Activated CD8-positive, alpha-beta memory T cell treated with anti-CD3 and anti-CD28 coated beads for 4 hours (primary cell): ENCODE measurements at regions not wholly inside any gene's neighbourhood (a gene's known extent, or its start where the extent isn't known, plus 50 kb on each side); places are given as distances from the start of the nearest gene placed in this dataset.
"Not testable (repeated sequence)": the region's sequence is repeated elsewhere in the genome, so short reads cannot be mapped to it uniquely, and the experiment has no call there.

Experiments used
- DNase-seq, 2 donors: peaks; one replicate each; pipeline ENCODE4 v3.0.0-alpha.2; 2020; ENCODE audit warnings: low read depth in 2 of 2

DNA sequence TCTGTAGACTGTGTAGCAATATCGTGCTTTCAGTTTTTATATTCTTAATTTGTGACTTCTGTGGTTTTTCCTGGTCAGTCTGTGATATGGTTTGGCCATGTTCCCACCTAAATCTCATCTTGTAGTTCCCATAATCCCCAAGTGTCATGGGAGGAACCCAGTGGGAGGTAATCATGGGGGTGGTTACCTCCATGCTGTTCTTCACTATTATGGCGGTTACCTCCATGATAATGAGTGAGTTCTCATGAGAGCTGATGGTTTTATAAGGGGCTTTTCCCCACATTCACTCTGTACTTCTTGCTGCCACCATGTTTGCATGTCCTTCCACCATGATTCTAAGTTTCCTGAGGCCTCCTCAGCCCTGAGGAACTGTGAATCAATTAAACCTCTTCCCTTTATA, 169.8 kb downstream of the LEPR start:
- no peak for DNase-seq

DNA sequence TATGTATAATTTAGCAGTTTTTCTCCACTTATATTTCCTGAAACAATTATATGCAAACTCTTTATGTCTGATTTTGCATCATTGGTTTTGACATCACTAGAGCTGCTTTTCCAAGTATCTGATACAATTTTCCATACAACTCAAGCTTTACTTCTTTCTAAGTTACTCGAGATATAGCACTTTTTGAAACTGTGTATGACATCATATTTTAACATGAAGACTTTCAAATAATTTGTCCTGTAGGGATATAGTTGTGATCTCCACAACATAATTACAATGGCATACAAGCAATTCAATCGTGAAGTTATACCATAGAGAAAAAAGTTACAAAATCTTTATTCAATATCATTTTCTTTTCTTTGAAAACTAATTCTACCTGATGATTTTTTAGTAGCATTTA, 173.0 kb downstream of the LEPR start:
- DNase-seq = no peak

DNA sequence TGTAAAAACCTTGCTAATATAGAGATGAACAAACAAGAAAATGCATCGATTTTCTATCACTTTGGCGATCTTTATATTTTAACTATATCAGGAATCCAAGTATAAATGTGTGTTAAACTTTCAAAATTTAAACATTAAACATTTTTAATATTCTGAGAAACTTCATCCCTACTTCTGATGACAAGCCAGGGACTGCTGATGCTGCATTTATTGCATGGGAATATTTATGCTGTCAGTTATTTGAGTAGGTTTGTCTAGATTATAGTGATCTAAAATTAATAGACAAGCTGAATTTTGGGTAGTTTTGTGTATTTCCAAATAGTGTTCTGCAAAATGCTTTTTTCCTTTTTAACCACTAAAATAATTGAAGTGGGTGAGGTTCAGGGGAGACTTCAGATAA, 175.3 kb downstream of the LEPR start:
- DNase-seq = no peak

DNA sequence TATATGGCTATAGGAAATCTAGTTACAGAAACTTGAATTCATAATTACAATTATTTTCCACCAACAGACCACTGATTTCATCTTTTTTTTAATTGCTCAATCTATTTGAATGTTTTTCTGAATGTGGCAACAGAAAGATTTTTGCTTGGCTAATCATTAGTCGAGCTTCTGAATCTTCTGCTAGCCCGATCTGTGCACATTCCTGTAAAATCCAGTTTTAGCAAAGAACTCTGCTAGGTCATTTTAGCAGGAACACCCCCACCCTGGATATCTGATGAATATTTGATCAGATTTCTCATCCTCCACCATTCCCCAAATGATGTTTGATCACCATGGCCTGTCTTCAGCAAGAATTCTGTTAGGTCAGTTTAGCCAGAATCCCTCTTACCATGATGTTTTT, 176.3 kb downstream of the LEPR start:
- no peak for DNase-seq

DNA sequence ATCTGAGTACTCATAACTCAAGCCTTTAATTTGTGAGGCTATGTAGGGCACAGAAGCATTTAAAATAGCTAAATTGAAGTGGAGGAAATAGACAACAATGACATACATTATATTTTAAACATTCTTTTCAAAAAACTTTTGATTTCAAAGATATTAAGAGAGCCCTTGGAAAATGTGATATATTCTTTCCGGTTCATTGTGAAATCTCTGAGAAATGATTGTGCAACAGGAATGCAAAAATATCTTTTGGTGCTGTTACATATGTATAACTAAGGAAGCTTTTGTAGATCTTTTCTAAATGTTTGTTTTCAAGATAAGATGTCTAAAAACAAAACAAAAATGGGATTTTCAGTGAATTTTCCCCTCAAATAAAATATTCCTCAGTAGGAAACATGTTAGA, 185.2 kb downstream of the LEPR start:
- DNase-seq = no peak

DNA sequence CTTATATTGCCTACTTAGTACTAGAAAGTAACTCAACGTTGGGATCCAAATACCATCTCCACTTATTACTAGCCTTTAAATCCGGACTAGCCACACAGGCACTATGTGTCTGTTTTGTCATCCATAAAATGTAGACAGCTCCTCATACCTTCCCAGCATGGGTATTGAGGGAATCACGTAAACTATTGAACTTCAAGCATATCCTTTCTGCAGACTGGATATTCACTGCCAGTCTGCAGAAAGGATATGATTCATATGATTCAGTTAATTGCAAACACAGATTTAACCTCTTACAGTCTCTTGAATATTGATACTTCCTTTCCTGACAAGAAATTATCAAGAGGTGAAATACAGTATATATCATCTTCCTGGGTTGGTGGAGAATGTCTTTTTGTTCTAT, 186.0 kb downstream of the LEPR start:
- no peak for DNase-seq

DNA sequence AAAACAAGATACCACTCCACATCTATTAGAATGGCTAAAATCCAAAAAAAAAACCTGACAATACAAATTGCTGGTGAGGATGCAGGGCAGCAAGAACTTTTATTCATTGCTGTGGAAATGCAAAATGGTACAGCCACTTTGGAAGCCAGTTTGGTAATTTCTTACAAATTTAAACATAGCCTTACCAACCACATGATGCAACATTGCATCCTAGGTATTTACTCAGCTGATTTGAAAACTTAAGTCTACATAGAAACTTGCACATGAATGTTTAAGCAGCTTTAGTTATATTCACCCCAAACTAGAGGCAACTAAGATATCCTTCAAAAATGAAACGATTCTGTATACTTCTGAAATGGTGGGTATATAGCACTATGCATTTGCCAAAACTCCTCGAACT, 178.8 kb upstream of the PDE4B start:
- DNase-seq = no peak

DNA sequence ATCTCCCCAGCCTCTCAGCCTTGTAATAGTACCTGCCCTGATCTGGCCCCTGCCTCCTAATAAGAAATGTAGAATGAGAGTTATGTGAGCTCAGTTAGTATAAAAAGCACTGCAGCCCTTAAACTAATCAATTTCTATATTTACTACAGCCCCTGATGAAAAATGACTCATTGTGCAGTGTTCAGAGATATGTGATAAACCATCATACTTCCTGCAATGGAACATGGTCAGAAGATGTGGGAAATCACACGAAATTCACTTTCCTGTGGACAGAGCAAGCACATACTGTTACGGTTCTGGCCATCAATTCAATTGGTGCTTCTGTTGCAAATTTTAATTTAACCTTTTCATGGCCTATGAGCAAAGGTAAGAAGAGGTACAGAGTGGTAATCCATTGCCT, 176.8 kb upstream of the PDE4B start:
- DNase-seq = no peak

DNA sequence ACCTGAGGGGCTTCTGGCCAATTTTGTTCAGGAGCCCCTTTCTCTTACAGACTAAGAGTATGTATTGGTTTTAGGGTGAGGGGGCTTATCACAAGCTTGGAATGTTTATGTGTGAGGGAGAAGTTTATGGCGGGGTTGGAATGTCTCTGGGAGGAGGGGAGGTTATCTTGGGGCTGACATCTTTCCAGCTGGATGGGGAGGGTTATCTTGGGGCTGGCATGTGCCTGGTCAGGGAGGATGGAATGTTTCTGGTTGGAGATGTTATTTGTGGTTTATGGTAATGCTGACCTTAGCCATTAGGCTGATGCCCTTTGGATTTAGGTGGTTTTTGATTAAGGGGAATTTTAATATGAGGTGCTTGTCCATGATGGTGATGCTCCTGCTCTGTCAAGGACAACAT, 171.0 kb upstream of the PDE4B start:
- not testable (repeated sequence) for DNase-seq

DNA sequence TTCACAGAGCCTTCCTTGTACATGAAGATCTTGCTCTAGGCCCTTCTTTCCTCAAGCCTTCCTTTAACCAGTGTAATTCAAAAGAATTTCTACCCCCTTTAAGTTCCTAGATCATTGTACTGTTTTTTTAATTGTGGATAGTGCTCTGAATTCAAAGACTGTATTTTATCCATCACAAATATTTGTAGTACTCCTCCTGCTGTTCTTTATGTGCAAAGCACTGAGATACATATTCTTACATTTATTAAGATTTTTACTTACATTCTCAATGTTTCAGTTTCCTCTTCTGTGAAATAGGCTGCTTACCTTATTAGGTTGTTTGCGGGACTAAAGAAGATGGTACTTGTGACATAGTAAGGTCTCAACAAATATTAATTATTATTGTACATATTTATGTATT, 168.8 kb upstream of the PDE4B start:
- DNase-seq = no peak

DNA sequence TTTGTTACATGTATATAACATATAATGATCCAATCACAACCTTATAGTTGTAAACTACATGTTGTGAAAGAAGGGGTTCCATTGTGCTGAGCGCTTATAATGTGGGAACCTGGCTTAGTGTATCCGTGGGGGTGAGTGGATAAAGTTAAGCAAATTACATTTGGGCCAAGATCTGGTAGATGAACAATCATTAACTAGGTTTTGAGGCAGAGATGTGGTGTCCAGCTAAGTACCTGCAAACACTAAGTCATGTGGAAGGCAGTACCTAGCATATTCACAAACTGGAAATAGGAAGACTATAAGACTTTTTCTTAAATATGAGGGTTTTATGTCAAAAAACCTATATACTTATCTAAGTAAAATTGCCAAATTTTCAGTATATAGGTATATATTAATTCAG, 167.2 kb upstream of the PDE4B start:
- no peak for DNase-seq

DNA sequence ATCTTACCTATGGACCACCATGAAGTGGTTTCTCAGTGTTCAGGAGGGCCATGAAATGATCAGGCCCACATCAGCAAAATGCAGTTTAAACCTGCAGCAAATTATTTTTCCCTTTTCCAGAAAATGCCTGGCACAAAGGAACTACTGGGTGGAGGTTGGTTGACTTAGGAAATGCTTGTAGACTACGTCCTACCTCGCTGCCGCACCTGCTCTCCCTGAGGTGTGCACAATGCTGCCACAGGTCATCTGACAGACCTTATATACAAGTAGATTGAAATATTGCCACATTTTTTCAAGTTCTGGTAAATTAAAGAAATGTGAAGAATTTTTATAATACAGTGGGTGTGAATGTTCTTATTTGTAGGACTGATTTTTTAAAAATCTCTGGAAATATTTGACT, 166.7 kb upstream of the PDE4B start:
- no peak for DNase-seq

DNA sequence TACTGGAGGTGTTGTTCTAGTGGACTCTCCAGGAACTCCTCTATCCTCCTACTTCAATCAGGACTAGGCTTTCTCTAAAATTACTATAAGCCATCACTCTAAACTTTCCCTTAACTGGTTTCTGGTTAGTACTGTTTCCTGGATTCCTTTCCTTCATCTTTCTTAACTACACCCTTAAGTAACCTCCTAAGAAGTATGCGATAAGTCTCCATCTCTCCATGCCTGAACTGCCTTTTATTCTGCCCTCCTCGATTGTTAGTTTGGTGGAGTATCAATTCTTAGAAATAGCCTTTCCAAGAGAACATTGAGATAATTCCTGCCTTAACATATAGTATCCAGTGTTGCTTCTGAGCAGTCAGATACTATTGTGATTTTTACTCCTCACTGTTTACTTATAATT, 162.9 kb upstream of the PDE4B start:
- DNase-seq = no peak

DNA sequence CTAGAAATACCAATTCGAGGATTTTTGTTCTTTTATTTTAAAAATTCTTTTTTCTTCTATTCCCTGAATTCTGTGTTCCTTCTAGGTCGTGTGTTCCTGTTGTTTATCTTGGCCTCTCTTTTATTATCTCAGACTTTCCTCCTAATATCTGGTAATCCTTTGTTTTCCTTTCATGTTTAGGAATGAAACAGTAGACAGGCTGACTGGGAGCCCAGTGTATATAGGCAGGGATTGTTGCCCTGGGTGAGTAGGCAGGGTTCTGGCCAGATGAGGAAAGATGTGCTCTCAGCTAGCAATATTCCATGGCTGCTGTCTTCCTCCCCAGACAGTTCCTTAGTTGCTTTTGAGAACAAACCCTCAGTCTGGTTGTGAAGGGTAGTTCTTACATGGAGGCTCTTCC, 161.8 kb upstream of the PDE4B start:
- no peak for DNase-seq

DNA sequence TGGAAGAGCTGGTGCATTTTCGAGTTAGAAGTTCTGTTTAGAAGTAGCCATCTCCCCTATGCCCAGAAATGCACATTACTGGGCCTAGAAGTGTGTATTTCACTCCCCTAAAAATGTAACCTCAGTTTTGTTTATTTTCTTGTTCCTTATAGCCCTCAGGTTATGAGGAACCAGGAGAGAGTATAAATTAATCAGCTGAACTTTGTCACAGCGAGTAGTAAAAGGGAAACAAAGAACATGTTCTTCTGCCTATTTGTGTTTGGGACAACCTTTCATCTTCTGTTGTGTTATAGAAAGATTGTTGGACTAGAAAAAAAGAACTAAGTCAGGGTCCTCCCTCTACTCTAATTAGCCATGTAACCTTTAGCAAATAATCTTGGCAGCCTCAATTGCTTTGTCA, 160.5 kb upstream of the PDE4B start:
- no peak for DNase-seq

DNA sequence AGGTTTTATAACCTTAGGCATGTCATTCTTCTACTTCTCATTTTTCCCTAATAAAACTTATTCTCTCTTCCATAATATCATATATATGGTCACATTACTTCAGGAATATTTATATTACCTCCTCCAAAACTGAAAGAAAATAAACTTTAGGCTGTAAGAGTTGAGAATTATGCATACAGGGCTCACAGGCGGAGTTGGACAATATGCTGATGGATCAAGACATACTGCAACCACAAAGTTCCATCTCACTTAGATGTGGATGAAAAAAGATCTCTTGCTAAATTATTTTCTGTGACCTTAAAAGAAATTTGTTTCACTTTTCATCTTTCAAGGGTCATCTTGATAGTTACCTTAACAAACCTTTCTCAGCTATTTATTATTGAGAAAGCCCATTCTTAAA, 152.6 kb upstream of the PDE4B start:
- no peak for DNase-seq

DNA sequence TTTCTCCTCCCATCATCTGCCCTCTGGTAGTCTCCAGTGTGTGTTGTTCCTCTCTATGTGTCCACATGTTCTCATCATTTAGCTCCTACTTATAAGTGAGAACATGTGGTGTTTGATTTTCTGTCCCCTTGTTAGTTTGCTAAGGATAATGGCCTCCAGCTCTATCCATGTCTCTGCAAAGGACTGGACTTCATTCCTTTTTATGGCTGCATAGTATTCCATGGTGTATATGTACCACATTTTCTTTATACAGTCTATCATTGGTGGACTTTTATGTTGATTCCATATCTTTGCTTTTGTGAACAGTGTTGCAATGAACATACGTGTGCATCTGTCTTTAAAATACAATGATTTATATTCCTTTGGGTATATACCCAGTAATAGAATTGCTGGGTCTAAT, 143.5 kb upstream of the PDE4B start:
- DNase-seq = not testable (repeated sequence)

DNA sequence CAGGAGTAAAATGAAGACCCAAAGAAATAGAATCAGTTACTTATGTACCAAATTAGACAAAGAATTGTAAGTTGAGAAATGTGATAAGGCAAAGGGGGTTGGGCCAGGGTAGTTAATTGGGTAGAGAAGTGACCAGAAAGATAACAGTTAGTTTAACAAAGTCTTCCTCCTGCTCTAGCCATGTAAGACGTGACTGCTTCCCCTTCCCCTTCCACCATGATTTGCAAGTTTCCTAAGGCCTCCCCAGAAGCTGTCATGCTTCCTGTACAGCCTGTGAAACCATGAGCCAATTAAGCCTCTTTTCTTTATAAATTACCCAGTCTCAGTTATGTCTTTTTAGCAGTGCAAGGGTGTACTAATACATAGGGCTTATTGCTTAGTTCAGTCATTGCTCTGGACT, 142.0 kb upstream of the PDE4B start:
- DNase-seq = no peak

DNA sequence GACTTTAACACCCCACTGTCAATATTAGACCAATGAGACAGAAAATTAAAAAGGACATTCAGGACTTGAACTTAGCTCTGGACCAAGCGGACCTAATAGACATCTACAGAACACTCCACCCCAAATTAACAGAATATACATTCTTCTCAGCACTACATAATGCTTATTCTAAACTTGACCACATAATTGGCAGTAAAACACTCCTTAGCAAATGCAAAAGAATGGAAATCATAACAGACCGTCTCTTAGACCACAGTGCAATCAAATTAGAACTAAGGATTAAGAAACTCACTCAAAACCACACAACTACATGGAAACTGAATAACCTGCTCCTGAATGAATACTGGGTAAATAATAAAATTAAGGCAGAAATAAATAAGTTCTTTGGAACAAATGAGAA, 138.2 kb upstream of the PDE4B start:
- not testable (repeated sequence) for DNase-seq

DNA sequence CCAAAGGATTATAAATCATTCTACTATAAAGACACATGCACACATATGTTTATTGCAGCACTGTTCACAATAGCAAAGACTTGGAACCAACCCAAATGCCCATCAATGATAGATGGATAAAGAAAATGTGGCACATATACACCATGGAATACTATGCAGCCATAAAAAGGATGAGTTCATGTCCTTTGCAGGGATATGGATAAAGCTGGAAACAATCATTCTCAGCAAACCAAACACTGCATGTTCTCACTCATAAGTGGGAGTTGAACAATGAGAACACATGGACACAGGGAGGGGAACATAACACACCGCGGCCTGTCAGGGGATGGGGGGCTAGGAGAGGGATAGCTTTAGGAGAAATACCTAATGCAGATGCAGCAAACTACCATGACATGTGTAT, 135.1 kb upstream of the PDE4B start:
- DNase-seq = not testable (repeated sequence)

DNA sequence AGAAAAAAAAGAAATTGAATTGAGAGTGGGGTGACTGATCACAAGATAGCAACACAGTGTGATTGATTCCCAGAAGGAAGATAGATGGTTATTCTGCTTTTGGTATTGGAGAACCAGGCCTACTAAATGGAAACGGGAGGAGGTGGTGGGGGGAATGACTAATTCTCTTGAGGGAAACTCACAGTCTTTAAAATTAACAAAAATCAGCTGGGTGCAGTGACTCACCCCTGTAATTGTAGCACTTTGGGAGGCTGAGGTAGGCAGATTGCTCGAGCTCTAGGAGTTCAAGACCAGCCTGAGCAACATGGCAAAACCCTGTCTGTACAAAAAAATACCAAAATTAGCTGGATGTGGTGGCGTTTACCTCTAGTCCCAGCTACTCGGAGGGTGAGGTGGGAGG, 134.6 kb upstream of the PDE4B start:
- DNase-seq = no peak

DNA sequence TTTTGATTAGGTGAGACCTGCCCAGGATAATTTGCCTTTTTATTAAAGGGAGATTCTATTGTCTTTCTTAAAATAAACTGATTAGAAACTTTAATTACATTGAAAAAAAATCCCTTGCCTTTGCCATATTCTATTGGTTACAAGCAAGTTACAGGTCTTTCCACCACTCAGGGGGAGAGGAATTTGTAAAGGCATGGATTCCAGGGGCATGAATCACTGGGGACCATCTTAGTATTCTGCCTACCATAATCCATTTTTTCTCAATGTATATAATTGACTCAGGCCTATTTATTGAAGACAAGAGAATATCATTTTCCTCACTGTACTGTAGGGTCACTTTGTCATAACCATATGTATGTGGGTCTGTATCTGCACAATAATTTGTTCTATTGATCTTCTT, 124.3 kb upstream of the PDE4B start:
- DNase-seq = no peak

DNA sequence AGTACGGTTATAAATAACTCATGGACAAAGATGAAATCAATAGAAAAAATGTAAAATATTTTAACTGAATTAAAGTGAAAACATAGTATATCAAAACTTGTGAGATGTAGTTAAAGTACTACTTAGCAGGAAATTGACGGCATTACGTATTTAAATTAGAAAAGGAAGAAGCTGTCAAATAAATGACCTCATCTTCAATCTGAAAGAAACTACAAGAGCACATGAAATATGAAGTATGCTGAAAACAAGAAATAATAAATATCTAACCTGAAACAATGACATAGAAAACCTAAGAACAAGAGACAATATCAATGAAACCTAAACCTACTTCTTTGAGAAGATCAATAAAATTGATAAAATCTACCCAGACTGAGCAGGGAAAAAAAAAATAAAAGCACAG, 122.2 kb upstream of the PDE4B start:
- no peak for DNase-seq

DNA sequence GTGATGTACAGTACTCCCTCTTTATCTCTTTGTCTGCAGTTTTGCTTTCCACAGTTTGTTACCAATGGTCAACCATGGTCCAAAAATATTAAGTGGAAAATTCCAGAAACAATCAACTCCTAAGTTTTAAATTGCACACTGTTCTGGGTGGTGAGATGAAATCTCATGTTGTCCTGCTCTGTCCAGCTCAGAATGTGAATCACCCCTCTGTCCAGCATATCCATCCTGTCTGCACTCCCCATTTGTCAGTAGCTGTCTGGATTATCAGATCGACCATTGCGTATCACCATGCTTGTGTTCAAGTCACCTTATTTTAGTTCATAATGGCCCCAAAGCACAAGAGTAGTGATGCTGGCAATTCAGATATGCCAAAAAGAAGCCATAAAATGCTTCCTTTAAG, 118.2 kb upstream of the PDE4B start:
- no peak for DNase-seq

DNA sequence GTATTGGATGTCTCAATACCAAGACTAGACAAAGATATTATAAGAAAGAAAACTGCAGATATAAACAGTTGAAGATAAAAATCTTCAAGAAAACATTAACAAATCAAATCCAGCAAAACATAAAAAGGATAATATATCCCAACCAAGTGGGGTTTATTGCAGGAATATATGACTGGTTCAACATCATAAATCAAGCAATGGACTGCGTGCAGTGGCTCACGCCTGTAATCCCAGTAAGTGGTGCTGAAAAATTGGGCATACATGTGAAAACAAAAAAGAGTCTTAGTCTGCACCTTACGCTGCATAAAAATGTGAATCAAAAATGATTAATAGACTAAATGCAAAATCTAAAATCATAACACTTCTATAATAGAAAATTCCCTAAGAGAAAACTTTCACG, 112.9 kb upstream of the PDE4B start:
- no peak for DNase-seq
